VCaP (cell line): ENCODE measurements at regions not wholly inside any gene's neighbourhood (a gene's known extent, or its start where the extent isn't known, plus 50 kb on each side); places are given as distances from the start of the nearest gene placed in this dataset.
A peak's percentile ranks its signal among the peaks of the same experiment; 100 is the strongest.

Experiments used
- H3K27ac ChIP-seq: fragments of 450-650 bp; 2 replicates; pipeline ENCODE4 v1.5.1; 2017
- TF ChIP-seq, protein P1 (sequence below): fragments of 450-650 bp; conservative IDR thresholded peaks from 2 replicates; pipeline ENCODE4 v1.5.1; 2017; ENCODE audit warnings: mild to moderate bottlenecking, moderate library complexity

DNA sequence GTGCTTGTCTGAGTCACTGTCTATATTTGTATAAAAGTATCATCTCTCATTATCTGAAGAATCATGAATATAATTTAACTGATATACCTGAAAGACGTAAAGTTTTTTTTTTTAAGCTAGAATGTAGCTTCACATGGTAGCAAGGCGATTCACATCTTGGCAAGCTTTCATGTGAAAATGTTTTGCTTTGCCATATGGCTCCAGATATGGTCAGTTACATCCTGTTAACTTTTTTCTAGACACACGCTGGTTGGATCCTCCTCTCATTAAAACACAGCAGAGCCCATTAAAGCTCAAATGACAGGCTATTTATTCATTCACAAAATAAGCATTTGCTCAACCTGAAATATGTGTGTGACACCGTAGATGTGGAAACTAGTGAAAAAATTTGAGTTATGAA lies 412.8 kb downstream of the KIF2B start:
- H3K27ac ChIP-seq: no peak overlapping the region
- TF ChIP-seq, protein P1, sequence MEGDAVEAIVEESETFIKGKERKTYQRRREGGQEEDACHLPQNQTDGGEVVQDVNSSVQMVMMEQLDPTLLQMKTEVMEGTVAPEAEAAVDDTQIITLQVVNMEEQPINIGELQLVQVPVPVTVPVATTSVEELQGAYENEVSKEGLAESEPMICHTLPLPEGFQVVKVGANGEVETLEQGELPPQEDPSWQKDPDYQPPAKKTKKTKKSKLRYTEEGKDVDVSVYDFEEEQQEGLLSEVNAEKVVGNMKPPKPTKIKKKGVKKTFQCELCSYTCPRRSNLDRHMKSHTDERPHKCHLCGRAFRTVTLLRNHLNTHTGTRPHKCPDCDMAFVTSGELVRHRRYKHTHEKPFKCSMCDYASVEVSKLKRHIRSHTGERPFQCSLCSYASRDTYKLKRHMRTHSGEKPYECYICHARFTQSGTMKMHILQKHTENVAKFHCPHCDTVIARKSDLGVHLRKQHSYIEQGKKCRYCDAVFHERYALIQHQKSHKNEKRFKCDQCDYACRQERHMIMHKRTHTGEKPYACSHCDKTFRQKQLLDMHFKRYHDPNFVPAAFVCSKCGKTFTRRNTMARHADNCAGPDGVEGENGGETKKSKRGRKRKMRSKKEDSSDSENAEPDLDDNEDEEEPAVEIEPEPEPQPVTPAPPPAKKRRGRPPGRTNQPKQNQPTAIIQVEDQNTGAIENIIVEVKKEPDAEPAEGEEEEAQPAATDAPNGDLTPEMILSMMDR: no peak

DNA sequence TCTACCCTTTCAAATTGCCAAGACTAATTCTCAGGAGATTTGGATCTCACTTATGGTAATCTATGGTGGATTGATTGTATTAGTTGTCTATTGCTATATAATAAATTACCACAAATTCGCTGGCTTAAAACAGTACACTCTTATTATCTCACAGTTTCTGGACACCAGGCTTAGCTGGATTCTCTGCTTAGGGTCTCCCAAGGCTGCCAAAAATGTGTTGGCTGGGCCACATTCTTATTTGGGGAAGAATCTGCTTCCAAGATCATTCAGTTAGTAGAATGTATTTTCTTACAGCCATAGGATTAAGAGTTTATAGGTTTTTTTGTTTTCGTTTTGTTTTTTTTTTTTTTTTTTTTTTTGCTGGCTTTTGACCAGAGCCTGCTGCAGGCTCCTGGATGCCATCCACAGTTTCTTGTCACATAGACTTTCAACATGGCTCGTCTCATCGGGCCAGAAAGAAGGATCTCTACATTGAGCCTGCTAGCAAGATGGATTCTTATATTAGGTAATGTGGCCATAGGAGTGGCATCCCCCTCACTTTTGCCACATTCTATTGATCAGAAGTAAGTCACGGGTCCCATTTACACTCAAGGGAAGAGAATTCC lies 415.3 kb downstream of the KIF2B start:
- H3K27ac ChIP-seq: no peak overlapping the region
- TF ChIP-seq, protein P1: no peak

DNA sequence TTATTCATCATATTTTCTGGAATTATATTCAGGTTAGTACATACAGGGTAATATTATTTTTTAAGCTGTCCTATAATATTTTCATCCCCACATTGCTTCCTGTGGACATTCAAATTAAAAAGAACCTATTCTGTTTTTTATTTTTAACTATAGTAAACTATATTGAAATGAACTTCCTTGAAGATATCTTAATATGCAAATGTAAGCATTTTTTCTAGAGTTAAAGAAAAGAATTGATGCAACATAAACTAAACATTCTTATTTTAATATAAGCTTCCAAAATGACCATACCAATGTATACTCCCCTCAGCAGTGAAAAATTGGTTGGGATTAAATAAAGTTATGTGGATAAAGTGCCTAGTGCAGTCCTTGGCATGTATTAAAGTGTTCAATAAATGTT lies 416.6 kb downstream of the KIF2B start:
- TF ChIP-seq, protein P1: no peak
- H3K27ac ChIP-seq: no peak overlapping the region

DNA sequence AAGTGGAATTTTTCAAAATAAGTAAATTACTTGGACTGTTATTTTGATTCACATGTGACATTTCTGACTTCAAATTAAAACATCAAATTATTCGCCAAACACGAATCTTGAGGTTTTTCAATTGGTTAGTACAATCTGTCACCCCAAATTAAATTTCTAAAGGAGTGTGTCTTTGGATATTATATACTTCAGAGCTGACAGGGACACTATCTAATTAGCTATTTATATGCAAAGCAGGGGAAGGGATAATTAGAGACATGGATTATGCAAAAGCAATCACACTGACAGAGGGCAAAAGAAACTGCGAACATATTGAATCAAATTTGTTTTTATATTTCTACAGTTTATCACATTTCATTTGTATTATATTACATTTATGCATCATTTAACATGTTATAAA lies 433.0 kb downstream of the KIF2B start:
- TF ChIP-seq, protein P1: no peak
- no peak overlapping the region for H3K27ac ChIP-seq

DNA sequence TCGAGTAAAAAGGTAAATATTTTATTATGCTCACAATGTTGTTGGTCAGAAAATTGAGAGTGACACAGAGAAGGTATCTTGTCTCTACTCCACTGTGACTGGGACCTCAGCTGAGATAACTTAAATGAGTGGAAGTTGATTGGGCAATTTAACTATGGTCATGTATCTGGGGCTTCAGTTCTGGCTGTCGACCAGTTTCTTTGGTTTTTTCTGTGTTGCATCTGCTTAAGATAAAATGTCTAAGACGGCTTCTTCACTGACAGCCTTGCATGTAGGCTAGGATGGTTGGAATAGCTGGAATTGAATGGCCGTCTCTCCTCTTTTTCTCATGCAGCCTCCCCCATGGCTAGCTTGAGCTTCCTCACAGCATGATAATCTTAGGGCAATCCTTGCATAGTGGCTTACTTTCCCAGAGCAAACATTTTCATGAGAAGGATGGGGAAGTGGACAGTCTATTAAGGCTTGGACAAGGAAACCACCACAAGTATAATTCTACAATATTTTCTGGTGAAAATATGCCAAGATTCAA lies 433.7 kb downstream of the KIF2B start:
- H3K27ac ChIP-seq: no peak overlapping the region; the same call in 1 of the 2 replicates
- TF ChIP-seq, protein P1: no peak

DNA sequence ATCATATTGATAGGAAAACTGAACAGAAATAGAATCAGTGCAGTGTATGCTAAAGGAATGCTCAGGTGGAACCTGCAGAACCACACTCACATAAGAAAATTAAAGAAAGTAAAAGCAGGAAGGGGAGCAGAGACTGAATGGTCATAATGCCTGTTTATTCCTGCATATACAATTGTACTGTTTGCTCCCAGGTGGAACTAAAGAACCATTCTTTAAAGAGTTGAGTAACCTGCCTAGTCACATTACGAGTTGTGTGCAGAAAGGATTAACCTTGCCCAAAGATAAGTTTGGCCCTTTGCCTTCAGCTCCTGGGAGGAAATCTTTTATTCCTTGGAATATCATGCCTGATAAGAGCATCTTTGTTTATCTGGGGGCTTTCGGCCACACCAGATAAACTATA lies 434.7 kb downstream of the KIF2B start:
- TF ChIP-seq, protein P1: no peak
- peak overlapping the region; percentile 3; the same call in 1 of the 2 replicates for H3K27ac ChIP-seq

DNA sequence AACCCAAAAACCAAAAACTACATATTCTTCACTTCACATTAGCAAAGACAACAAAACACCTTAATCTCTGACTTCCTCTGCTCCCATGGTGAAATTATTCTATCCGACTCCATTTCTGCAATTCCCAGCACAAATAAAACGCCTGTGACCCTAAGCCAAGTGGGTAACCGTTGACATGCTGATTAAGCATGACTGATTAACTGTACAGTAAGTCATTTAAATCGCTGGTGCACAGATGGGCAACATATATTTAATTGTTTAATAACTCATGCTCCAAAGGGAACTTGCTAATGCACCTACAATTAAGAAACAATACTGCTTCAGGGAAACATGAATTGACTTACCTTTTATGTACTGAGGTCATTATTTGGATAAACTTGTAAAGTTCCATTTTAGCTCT lies 436.7 kb downstream of the KIF2B start:
- H3K27ac ChIP-seq: no peak overlapping the region
- TF ChIP-seq, protein P1: no peak
